IMR-90 (cell line): ENCODE measurements at regions not wholly inside any gene's neighbourhood (a gene's known extent, or its start where the extent isn't known, plus 50 kb on each side); places are given as distances from the start of the nearest gene placed in this dataset.

Experiments
- ATAC-seq: fragments of 200-7000 bp; cut with Tn5 transposase; 2 replicates; pipeline ENCODE4 v1.9.1; 2020; ENCODE audit warnings: low read depth, mild to moderate bottlenecking, moderate library complexity
- BruUV-seq: library from RNA; stranded (reverse); fragments of 400-500 nt; replicated peaks from 2 replicates; lab custom pipeline; 2021; lab: Mats Ljungman, UMichigan
- CTCF ChIA-PET: fragments of 300-600 bp; formaldehyde crosslinking; extraction: SDS; loops from one replicate; lab custom pipeline; 2021; ENCODE audit warnings: antibody characterized with exemption; lab: Yijun Ruan, JAX
- POLR2A ChIA-PET: fragments of 300-600 bp; sonication (Branson Sonifier 250); formaldehyde crosslinking; loops from one replicate; lab custom pipeline; 2022; ENCODE audit warnings: antibody characterized with exemption; ENCODE audit not compliant: unreplicated experiment; lab: Charles Lee
- DNase-seq: peaks from one replicate; pipeline ENCODE4 v3.0.0; 2013
- H2AFZ ChIP-seq: replicated peaks from 2 replicates; pipeline ENCODE3; 2013; ENCODE audit warnings: low read length, mild to moderate bottlenecking; ENCODE audit not compliant: poor library complexity
- H2AK5ac ChIP-seq: 2 replicates; pipeline ENCODE4 v1.6.1; 2013; ENCODE audit warnings: low read depth, low read length, inconsistent platforms
- H2AK9ac ChIP-seq: replicated peaks from 2 replicates; pipeline ENCODE3; 2013; ENCODE audit warnings: mild to moderate bottlenecking, low read depth, low read length, moderate library complexity; ENCODE audit not compliant: poor library complexity
- H2BK120ac ChIP-seq: 2 replicates; pipeline ENCODE4 v1.6.1; 2013; ENCODE audit warnings: low read depth, low read length, inconsistent platforms
- H2BK15ac ChIP-seq: 3 replicates; pipeline ENCODE4 v1.6.1; 2013; ENCODE audit warnings: low read depth, low read length, inconsistent platforms
- H2BK20ac ChIP-seq: 2 replicates; pipeline ENCODE4 v1.6.1; 2013; ENCODE audit warnings: low read depth, mild to moderate bottlenecking, inconsistent platforms, low read length, moderate library complexity
- H2BK5ac ChIP-seq: 2 replicates; pipeline ENCODE4 v1.6.1; 2013; ENCODE audit warnings: mild to moderate bottlenecking, low read depth, low read length, inconsistent platforms; ENCODE audit not compliant: poor library complexity, severe bottlenecking
- H3K14ac ChIP-seq: replicated peaks from 2 replicates; pipeline ENCODE4 v1.6.1; 2013; ENCODE audit warnings: low read depth, low read length, inconsistent platforms
- H3K18ac ChIP-seq: 2 replicates; pipeline ENCODE4 v1.6.1; 2013; ENCODE audit warnings: low read depth, low read length, control low read depth
- H3K23ac ChIP-seq: 2 replicates; pipeline ENCODE4 v1.6.1; 2013; ENCODE audit warnings: low read depth, low read length, inconsistent platforms
- H3K27ac ChIP-seq: 2 replicates; pipeline ENCODE4 v1.5.1; 2013; ENCODE audit warnings: mild to moderate bottlenecking, control low read depth, low read length; ENCODE audit not compliant: insufficient read depth
- H3K27me3 ChIP-seq: 2 replicates; pipeline ENCODE4 v1.6.1; 2013; ENCODE audit warnings: low read length; ENCODE audit not compliant: control insufficient read depth, insufficient read depth
- H3K36me3 ChIP-seq: 2 replicates; pipeline ENCODE4 v1.6.1; 2013; ENCODE audit warnings: low read length, mixed read lengths; ENCODE audit not compliant: control insufficient read depth, insufficient read depth
- H3K4ac ChIP-seq: 2 replicates; pipeline ENCODE4 v1.6.1; 2013; ENCODE audit warnings: low read depth, low read length, inconsistent platforms
- H3K4me1 ChIP-seq: 2 replicates; pipeline ENCODE4 v1.6.1; 2013; ENCODE audit warnings: low read length, mixed read lengths; ENCODE audit not compliant: control insufficient read depth, insufficient read depth
- H3K4me2 ChIP-seq: 2 replicates; pipeline ENCODE4 v1.6.1; 2013; ENCODE audit warnings: low read depth, mild to moderate bottlenecking, control low read depth, low read length, moderate library complexity
- H3K4me3 ChIP-seq: 2 replicates; pipeline ENCODE4 v1.5.1; 2013; ENCODE audit warnings: low read depth, mild to moderate bottlenecking, control low read depth, low read length, moderate library complexity; ENCODE audit not compliant: insufficient read depth
- H3K56ac ChIP-seq: 2 replicates; pipeline ENCODE4 v1.6.1; 2013; ENCODE audit warnings: low read length, inconsistent platforms; ENCODE audit not compliant: insufficient read depth; ENCODE audit errors: extremely low read depth
- H3K79me1 ChIP-seq, 2 experiments: 2 replicates each; pipeline ENCODE4 v1.6.1; 2013; ENCODE audit warnings: low read length in 2 of 2, inconsistent platforms in 1 of 2, low read depth in 1 of 2
- H3K9ac ChIP-seq: 2 replicates; pipeline ENCODE4 v1.6.1; 2013; ENCODE audit warnings: low read depth, low read length, control low read depth
- H3K9me1 ChIP-seq: 2 replicates; pipeline ENCODE4 v1.6.1; 2013; ENCODE audit warnings: low read length, inconsistent platforms; ENCODE audit not compliant: insufficient read depth
- H3K9me3 ChIP-seq: 2 replicates; pipeline ENCODE4 v1.6.1; 2013; ENCODE audit warnings: low read length; ENCODE audit not compliant: control insufficient read depth, insufficient read depth
- H4K20me1 ChIP-seq: 2 replicates; pipeline ENCODE4 v1.6.1; 2013; ENCODE audit warnings: low read length, inconsistent platforms; ENCODE audit not compliant: insufficient read depth
- H4K5ac ChIP-seq: 2 replicates; pipeline ENCODE4 v1.6.1; 2013; ENCODE audit warnings: mild to moderate bottlenecking, low read depth, low read length, control low read depth
- H4K8ac ChIP-seq, 2 experiments: 2 replicates each; pipeline ENCODE4 v1.6.1; 2013; ENCODE audit warnings: low read depth in 2 of 2, low read length in 2 of 2, control low read depth in 1 of 2, inconsistent platforms in 1 of 2
- H4K91ac ChIP-seq: 2 replicates; pipeline ENCODE4 v1.6.1; 2013; ENCODE audit warnings: low read depth, low read length, inconsistent platforms; ENCODE audit not compliant: insufficient read depth
- BHLHE40 ChIP-seq: fragments of 150-350 bp; IDR thresholded peaks from 2 replicates; pipeline ENCODE4 v1.6.1; 2016; ENCODE audit warnings: mild to moderate bottlenecking, low read depth, low read length
- CEBPB ChIP-seq: IDR thresholded peaks from 2 replicates; pipeline ENCODE4 v1.6.1; 2012; ENCODE audit warnings: low read depth, low read length, improper control_type of control experiment
- CHD1 ChIP-seq: IDR thresholded peaks from 2 replicates; pipeline ENCODE4 v1.6.1; 2012; ENCODE audit warnings: low read depth, low read length, improper control_type of control experiment
- CTCF ChIP-seq: conservative IDR thresholded peaks from 2 replicates; pipeline ENCODE4 v1.5.1; 2012; ENCODE audit warnings: mild to moderate bottlenecking, low read depth, low read length, improper control_type of control experiment
- FOS ChIP-seq: fragments of 150-350 bp; IDR thresholded peaks from 2 replicates; pipeline ENCODE4 v1.6.1; 2016; ENCODE audit warnings: low read depth, low read length
- MAFK ChIP-seq: IDR thresholded peaks from 2 replicates; pipeline ENCODE4 v1.6.1; 2012; ENCODE audit warnings: low read depth, low read length, improper control_type of control experiment
- MAZ ChIP-seq: IDR thresholded peaks from 2 replicates; pipeline ENCODE4 v1.6.1; 2012; ENCODE audit warnings: low read depth, mild to moderate bottlenecking, low read length, improper control_type of control experiment, moderate library complexity, borderline replicate concordance
- MXI1 ChIP-seq: IDR thresholded peaks from 2 replicates; pipeline ENCODE4 v1.6.1; 2012; ENCODE audit warnings: low read depth, mild to moderate bottlenecking, low read length, moderate library complexity, borderline replicate concordance
- NFE2L2 ChIP-seq: fragments of 150-350 bp; IDR thresholded peaks from 2 replicates; pipeline ENCODE4 v1.6.1; 2016; ENCODE audit warnings: low read depth, mild to moderate bottlenecking, low read length
- POLR2A ChIP-seq: IDR thresholded peaks from 2 replicates; pipeline ENCODE4 v1.6.1; 2012; ENCODE audit warnings: mild to moderate bottlenecking, low read depth, low read length
- RAD21 ChIP-seq: IDR thresholded peaks from 2 replicates; pipeline ENCODE4 v1.6.1; 2012; ENCODE audit warnings: low read length, improper control_type of control experiment
- RCOR1 ChIP-seq: IDR thresholded peaks from 2 replicates; pipeline ENCODE4 v1.6.1; 2012; ENCODE audit warnings: mild to moderate bottlenecking, low read length, improper control_type of control experiment; ENCODE audit not compliant: insufficient replicate concordance
- RFX5 ChIP-seq: IDR thresholded peaks from 2 replicates; pipeline ENCODE4 v1.8.0; 2012; ENCODE audit warnings: low read depth, mild to moderate bottlenecking, low read length, moderate library complexity
- SMC3 ChIP-seq: fragments of 150-350 bp; IDR thresholded peaks from 2 replicates; pipeline ENCODE4 v1.6.1; 2016; ENCODE audit warnings: low read depth, mild to moderate bottlenecking, antibody characterized with exemption, low read length, moderate library complexity
- dilution Hi-C: fragments of 300-500 bp; cut with HindIII; formaldehyde crosslinking; loops from one replicate; pipeline ENCODE4 v1.14.3; 2018; ENCODE audit warnings: low sequenced_read_pairs; ENCODE audit not compliant: unreplicated experiment
- in situ Hi-C: fragments of 300-500 bp; cut with MboI; formaldehyde crosslinking; loops from 3 replicates; pipeline ENCODE4 v1.14.3; 2019; ENCODE audit warnings: low sequenced_read_pairs, inconsistent platforms, mixed read lengths
- intact Hi-C: fragments of 100-400 bp; cut with micrococcal nuclease; formaldehyde crosslinking; loops from 2 replicates; pipeline ENCODE4 v1.10.0; 2022
- TF ChIP-seq, protein P1 (sequence below): fragments of 150-350 bp; IDR thresholded peaks from 2 replicates; pipeline ENCODE4 v1.6.1; 2017; ENCODE audit warnings: mild to moderate bottlenecking, antibody characterized with exemption, low read length, low read depth
- TF ChIP-seq, protein P2 (sequence below): fragments of 150-350 bp; IDR thresholded peaks from 2 replicates; pipeline ENCODE4 v1.6.1; 2016; ENCODE audit warnings: low read depth, mild to moderate bottlenecking, low read length, moderate library complexity, borderline replicate concordance

DNA sequence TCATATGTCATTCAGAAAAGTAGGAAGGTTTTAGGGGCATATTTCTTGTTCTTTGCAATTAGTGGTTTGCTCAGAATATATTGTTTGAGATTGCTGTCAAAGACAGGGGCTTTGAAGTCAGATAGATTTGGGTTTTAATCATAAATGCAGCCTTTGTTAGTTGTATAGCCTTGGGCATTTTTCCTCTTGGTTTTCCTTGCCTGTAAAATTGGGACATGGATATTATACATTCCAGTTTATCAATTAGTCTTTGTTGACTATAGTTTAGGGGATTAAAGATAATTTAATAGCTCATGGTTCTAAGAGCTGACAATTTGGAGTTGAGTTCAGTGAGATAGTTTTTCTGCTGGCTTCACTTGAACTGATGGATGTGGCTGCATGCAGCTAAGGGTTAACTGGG lies 88.9 kb downstream of the DMAC1 start:
- no peak overlapping the region for H2AK5ac ChIP-seq
- H2BK15ac ChIP-seq = no peak overlapping the region
- no peak overlapping the region for H3K4me2 ChIP-seq
- H3K4ac ChIP-seq = no peak overlapping the region
- no peak overlapping the region for H3K4me3 ChIP-seq
- H4K20me1 ChIP-seq = no peaks in the 10 kb centered on the region
- no peak for ATAC-seq
- no peak overlapping the region for H2BK5ac ChIP-seq
- TF ChIP-seq RCOR1 (no peak), POLR2A (no peak), MAFK (no peak), CTCF (no peak), CEBPB (no peak), BHLHE40 (no peak), NFE2L2 (no peak), SMC3 (no peak), MXI1 (no peak), CHD1 (no peak), FOS (no peak), MAZ (no peak), RAD21 (no peak), RFX5 (no peak)
- TF ChIP-seq, protein P1, sequence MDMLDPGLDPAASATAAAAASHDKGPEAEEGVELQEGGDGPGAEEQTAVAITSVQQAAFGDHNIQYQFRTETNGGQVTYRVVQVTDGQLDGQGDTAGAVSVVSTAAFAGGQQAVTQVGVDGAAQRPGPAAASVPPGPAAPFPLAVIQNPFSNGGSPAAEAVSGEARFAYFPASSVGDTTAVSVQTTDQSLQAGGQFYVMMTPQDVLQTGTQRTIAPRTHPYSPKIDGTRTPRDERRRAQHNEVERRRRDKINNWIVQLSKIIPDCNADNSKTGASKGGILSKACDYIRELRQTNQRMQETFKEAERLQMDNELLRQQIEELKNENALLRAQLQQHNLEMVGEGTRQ = no peak
- TF ChIP-seq, protein P2, sequence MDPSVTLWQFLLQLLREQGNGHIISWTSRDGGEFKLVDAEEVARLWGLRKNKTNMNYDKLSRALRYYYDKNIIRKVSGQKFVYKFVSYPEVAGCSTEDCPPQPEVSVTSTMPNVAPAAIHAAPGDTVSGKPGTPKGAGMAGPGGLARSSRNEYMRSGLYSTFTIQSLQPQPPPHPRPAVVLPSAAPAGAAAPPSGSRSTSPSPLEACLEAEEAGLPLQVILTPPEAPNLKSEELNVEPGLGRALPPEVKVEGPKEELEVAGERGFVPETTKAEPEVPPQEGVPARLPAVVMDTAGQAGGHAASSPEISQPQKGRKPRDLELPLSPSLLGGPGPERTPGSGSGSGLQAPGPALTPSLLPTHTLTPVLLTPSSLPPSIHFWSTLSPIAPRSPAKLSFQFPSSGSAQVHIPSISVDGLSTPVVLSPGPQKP = no peak
- H3K23ac ChIP-seq = no peak overlapping the region
- H4K91ac ChIP-seq = no peak overlapping the region
- H3K27me3 ChIP-seq = no peaks in the 10 kb centered on the region
- H3K9me3 ChIP-seq = peaks cover 2% of the 10 kb centered on the region
- no peak overlapping the region for H2BK20ac ChIP-seq
- no peak overlapping the region for H3K14ac ChIP-seq
- H2AFZ ChIP-seq = no peak overlapping the region
- H3K36me3 ChIP-seq = no peaks in the 10 kb centered on the region
- H3K27ac ChIP-seq = no peak overlapping the region
- no peaks in the 10 kb centered on the region for H3K9me1 ChIP-seq
- CTCF ChIA-PET = no interaction called here
- no peak overlapping the region for H2BK120ac ChIP-seq
- H4K5ac ChIP-seq = no peak overlapping the region
- no peak overlapping the region for H3K9ac ChIP-seq
- in situ Hi-C loops (no loop called here), intact Hi-C loops (no loop called here), dilution Hi-C loops (no loop called here)
- H2AK9ac ChIP-seq = no peak overlapping the region
- H3K18ac ChIP-seq = no peak overlapping the region
- H3K4me1 ChIP-seq = no peaks in the 10 kb centered on the region
- no peaks in the 10 kb centered on the region for H3K79me1 ChIP-seq
- POLR2A ChIA-PET = no interaction called here
- DNase-seq = no peak
- H4K8ac ChIP-seq = no peak overlapping the region
- no peak overlapping the region for H3K56ac ChIP-seq
- BruUV-seq = no TSS peak
